SK-N-MC (cell line): ENCODE measurements at regions not wholly inside any gene's neighbourhood (a gene's known extent, or its start where the extent isn't known, plus 50 kb on each side); places are given as distances from the start of the nearest gene placed in this dataset.

Source experiments
- EZH2 ChIP-seq: fragments of 200-600 bp; sonication (generic); IDR thresholded peaks from one replicate; pipeline ENCODE4 v1.6.1; 2017; ENCODE audit warnings: antibody characterized with exemption
- POLR2AphosphoS5 ChIP-seq: IDR thresholded peaks from 2 replicates; pipeline ENCODE4 v1.6.1; 2012; ENCODE audit warnings: mild to moderate bottlenecking, low read depth, low read length, borderline replicate concordance

DNA sequence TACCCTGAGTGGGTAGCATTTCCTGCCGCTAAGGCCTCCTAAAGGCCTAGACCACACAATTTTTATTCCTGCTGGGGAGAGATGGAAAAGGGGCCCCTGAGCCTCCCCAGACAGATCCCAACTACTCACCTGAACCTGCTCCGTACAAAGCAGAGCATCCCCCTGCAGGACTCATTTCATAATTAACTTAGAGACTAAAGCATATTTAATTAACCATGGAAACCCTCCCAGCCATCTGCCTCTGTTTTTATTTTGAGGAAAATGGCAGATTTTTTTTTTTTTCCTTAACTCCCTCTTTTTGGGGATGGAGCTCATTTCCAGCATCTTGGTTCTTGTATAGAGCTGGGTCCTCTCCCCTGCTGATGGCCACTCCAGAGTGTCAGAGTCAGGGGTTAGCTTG lies 96.5 kb upstream of the CRHR1 start:
- TF ChIP-seq POLR2AphosphoS5 (no peak), EZH2 (no peak)
